Esophagus muscularis mucosa (tissue), 4 donors: ENCODE measurements at regions not wholly inside any gene's neighbourhood (a gene's known extent, or its start where the extent isn't known, plus 50 kb on each side); places are given as distances from the start of the nearest gene placed in this dataset.

ENCODE experiments used
- DNase-seq: peaks from one replicate; pipeline ENCODE4 v3.0.0-alpha.2; 2017; ENCODE audit errors: extremely low spot score
- H3K27ac ChIP-seq, 4 donors: fragments of 200-600 bp; sonication (generic); replicated peaks in 1 of 4; 1 replicate in 3 of 4; 2 replicates in 1 of 4; pipeline ENCODE4 v1.5.1; 2016 to 2019; ENCODE audit warnings: mild to moderate bottlenecking in 1 of 4
- H3K27me3 ChIP-seq, 4 donors: fragments of 200-600 bp; sonication (generic); one replicate each; pipeline versions ENCODE4 v1.5.1 to v1.6.0; 2016 to 2019
- H3K36me3 ChIP-seq, 4 donors: fragments of 200-600 bp; sonication (generic); one replicate each; pipeline ENCODE4 v1.5.1; 2016 to 2019
- H3K4me1 ChIP-seq, 4 donors: fragments of 200-600 bp; sonication (generic); one replicate each; pipeline ENCODE4 v1.5.1; 2016 to 2019
- H3K4me3 ChIP-seq, 4 donors: fragments of 200-600 bp; sonication (generic); 1 replicate in 2 of 4; 2 replicates in 2 of 4; pipeline ENCODE4 v1.5.1; 2016 to 2019; ENCODE audit warnings: mild to moderate bottlenecking in 4 of 4, moderate library complexity in 1 of 4
- H3K9me3 ChIP-seq, 4 donors: fragments of 200-600 bp; sonication (generic); 1 replicate in 3 of 4; 2 replicates in 1 of 4; pipeline ENCODE4 v1.5.1; 2016 to 2019
- EP300 ChIP-seq: sonication (generic); formaldehyde crosslinking; IDR thresholded peaks from one replicate; pipeline ENCODE4 v1.6.1; 2017; ENCODE audit warnings: antibody characterized with exemption
- POLR2A ChIP-seq: fragments of 450-650 bp; IDR thresholded peaks from one replicate; pipeline ENCODE4 v1.6.1; 2017; ENCODE audit warnings: antibody characterized with exemption, moderate library complexity, mild to moderate bottlenecking, low read depth
- POLR2AphosphoS5 ChIP-seq, 2 donors: sonication (generic); formaldehyde crosslinking; IDR thresholded peaks; one replicate each; pipeline ENCODE4 v1.6.1; 2017; ENCODE audit warnings: antibody characterized with exemption in 2 of 2
- WGBS: methylation state at CpG from one replicate; pipeline ENCODE4 v1.1.5; 2018; 5-methylcytosine and 5-hydroxymethylcytosine counted together
- intact Hi-C: fragments of 100-400 bp; cut with DNase I; formaldehyde crosslinking; loops from one replicate; pipeline ENCODE4 v1.15.1; 2023
- TF ChIP-seq, protein P1 (sequence below), 3 experiments: fragments of 200-600 bp in 2 of 3; fragments of 450-650 bp in 1 of 3; sonication (generic) in 2 of 3; IDR thresholded peaks; one replicate each; pipeline ENCODE4 v1.5.1; 2017 to 2019; ENCODE audit warnings: antibody characterized with exemption in 3 of 3, mild to moderate bottlenecking in 2 of 3, moderate library complexity in 1 of 3

DNA sequence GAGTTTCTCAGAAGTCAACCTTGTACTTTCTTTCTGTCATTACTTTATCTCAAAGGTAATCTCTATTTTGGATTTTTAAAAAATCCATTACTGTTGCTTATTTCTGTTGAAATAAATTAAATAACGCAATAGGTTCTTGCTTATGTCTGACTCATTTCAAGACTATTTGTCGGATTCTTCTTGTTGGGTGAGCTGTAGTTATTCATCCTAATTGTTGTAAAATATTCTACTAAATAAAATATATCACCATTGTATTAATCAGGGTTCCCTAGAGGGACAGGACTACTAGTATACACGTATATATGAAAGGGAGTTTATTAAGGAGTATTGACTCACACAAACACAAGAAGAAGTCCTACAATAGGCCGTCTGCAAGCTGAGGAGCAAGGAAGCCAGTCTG, 403.9 kb upstream of the CYRIA start:
- 79% methylated on average over 4 of the region's 4 CpGs for WGBS
- no peak for TF ChIP-seq EP300
- no peak for TF ChIP-seq POLR2AphosphoS5 (IDR thresholded peaks at IDR 0.05)
- no peak for TF ChIP-seq POLR2A
- TF ChIP-seq, protein P1, sequence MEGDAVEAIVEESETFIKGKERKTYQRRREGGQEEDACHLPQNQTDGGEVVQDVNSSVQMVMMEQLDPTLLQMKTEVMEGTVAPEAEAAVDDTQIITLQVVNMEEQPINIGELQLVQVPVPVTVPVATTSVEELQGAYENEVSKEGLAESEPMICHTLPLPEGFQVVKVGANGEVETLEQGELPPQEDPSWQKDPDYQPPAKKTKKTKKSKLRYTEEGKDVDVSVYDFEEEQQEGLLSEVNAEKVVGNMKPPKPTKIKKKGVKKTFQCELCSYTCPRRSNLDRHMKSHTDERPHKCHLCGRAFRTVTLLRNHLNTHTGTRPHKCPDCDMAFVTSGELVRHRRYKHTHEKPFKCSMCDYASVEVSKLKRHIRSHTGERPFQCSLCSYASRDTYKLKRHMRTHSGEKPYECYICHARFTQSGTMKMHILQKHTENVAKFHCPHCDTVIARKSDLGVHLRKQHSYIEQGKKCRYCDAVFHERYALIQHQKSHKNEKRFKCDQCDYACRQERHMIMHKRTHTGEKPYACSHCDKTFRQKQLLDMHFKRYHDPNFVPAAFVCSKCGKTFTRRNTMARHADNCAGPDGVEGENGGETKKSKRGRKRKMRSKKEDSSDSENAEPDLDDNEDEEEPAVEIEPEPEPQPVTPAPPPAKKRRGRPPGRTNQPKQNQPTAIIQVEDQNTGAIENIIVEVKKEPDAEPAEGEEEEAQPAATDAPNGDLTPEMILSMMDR (IDR thresholded peaks at IDR 0.05): no peak
- Histone ChIP-seq H3K27ac (no peak overlapping the region), H3K27me3 (no peaks in the 10 kb centered on the region), H3K9me3 (no peaks in the 10 kb centered on the region), H3K4me3 (no peak overlapping the region), H3K4me1 (no peaks in the 10 kb centered on the region), H3K36me3 (no peaks in the 10 kb centered on the region)
- no peak for DNase-seq
- intact Hi-C loops: no loop called here

DNA sequence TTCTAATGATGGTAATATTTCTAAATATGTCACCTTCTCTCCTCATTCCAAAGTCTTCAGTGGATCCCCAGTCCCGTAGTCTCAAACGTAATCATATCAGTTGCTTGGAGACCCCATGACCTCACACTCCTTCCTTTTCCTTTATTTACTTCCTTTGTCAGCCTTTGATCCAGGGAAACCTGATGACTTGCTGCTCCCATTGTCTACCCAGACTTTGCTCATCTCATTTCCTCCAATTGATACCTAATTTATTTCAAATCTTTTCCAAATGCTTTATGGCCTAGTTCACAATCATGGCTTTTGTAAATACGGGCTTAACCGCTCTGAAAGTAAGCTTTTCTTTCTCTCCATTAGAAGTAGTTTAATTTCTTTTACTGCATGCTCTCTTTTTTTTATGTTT, 402.4 kb upstream of the CYRIA start:
- no peaks in the 10 kb centered on the region for H3K36me3 ChIP-seq
- H3K4me1 ChIP-seq: no peaks in the 10 kb centered on the region
- no peaks in the 10 kb centered on the region for H3K27me3 ChIP-seq
- no peak for DNase-seq
- H3K27ac ChIP-seq: no peak overlapping the region
- intact Hi-C loops: no loop called here
- no peaks in the 10 kb centered on the region for H3K9me3 ChIP-seq
- TF ChIP-seq POLR2A (no peak), EP300 (no peak), POLR2AphosphoS5 (IDR thresholded peaks at IDR 0.05) (no peak)
- TF ChIP-seq, protein P1 (IDR thresholded peaks at IDR 0.05): no peak
- no peak overlapping the region for H3K4me3 ChIP-seq
- WGBS: 64% methylated on average over 4 of the region's 4 CpGs

DNA sequence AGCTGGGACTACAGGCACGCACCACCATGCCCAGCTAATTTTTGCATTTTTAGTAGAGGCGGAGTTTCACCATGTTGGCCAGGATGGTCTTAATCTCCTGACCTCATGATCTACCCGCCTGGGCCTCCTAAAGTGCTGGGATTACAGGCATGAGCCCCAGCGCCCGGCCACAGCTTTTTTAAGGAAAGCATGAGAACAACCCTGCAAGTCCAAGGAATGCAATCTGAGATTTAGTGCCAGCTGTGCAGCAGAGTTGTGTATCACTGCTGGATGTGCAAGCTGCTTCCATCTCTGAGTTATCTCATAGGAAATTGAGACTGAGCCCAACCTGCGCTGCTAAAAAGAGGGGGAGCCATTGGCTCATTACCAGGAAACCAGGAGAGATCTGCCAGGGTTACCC, 399.9 kb upstream of the CYRIA start:
- no peak for TF ChIP-seq POLR2AphosphoS5 (IDR thresholded peaks at IDR 0.05)
- no peak for TF ChIP-seq POLR2A
- TF ChIP-seq EP300: no peak
- TF ChIP-seq, protein P1 (IDR thresholded peaks at IDR 0.05): no peak
- no peak overlapping the region for H3K27ac ChIP-seq
- H3K9me3 ChIP-seq: no peaks in the 10 kb centered on the region
- no peak overlapping the region for H3K4me3 ChIP-seq
- H3K4me1 ChIP-seq: no peaks in the 10 kb centered on the region
- no peak for DNase-seq
- intact Hi-C loops: no loop called here
- H3K36me3 ChIP-seq: no peaks in the 10 kb centered on the region
- no peaks in the 10 kb centered on the region for H3K27me3 ChIP-seq
- WGBS: 72% methylated on average over 6 of the region's 6 CpGs

DNA sequence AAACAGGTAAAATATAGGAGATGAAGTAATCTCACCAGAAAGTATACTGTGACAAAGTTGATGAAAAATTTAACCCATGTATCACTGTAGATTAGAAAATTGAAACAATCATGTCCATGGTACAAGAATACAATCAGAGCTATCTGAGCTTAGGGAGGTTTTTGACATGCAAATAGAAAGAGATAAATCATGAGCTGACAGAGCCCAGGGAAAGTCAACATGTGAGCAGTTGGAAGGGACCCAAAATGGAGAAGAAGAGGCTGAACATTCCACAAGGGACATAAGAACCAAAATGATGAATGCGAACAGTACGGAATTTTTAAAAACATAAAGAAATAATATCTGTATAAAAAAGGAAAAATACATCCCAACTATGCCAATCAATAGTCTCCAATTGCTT, 395.4 kb upstream of the CYRIA start:
- no peak overlapping the region for H3K4me3 ChIP-seq
- no peak for DNase-seq
- H3K27ac ChIP-seq: no peak overlapping the region
- H3K27me3 ChIP-seq: no peaks in the 10 kb centered on the region
- 91% methylated on average over 2 of the region's 2 CpGs for WGBS
- H3K4me1 ChIP-seq: no peaks in the 10 kb centered on the region
- intact Hi-C loops: no loop called here
- H3K36me3 ChIP-seq: no peaks in the 10 kb centered on the region
- TF ChIP-seq EP300 (no peak), POLR2A (no peak), POLR2AphosphoS5 (IDR thresholded peaks at IDR 0.05) (no peak)
- TF ChIP-seq, protein P1 (IDR thresholded peaks at IDR 0.05): no peak
- H3K9me3 ChIP-seq: no peaks in the 10 kb centered on the region

DNA sequence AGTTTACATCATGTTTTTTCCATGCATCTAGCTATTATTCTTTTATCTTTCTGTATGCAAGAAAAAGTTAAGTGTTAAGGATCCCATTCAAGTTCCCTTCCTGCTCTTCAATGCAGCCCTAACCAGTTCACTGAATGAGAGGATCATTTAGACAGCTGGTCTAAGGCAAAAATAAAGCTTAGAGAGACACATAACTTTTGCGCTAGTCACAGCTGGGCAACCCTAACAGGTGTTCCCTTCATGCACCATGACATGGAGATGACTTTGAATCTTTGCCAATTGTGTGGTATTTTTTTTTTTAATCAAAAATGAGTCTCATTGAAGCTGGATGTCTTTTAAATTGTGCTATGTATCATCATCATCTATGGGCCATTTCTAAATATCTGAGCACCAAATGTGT, 393.8 kb upstream of the CYRIA start:
- no peak for TF ChIP-seq POLR2AphosphoS5 (IDR thresholded peaks at IDR 0.05)
- TF ChIP-seq EP300: no peak
- TF ChIP-seq, protein P1 (IDR thresholded peaks at IDR 0.05): no peak
- TF ChIP-seq POLR2A: no peak
- intact Hi-C loops: no loop called here
- no peak for DNase-seq
- 67% methylated on average over 1 of the region's 1 CpG for WGBS
- no peaks in the 10 kb centered on the region for H3K27me3 ChIP-seq
- H3K27ac ChIP-seq: no peak overlapping the region
- no peaks in the 10 kb centered on the region for H3K36me3 ChIP-seq
- H3K9me3 ChIP-seq: no peaks in the 10 kb centered on the region
- H3K4me3 ChIP-seq: no peak overlapping the region
- no peaks in the 10 kb centered on the region for H3K4me1 ChIP-seq
